C4-2B (cell line): ENCODE measurements at regions not wholly inside any gene's neighbourhood (a gene's known extent, or its start where the extent isn't known, plus 50 kb on each side); places are given as distances from the start of the nearest gene placed in this dataset.

ENCODE experiments used
- ZFX ChIP-seq: fragments of 450-650 bp; IDR thresholded peaks from 2 replicates; pipeline ENCODE4 v1.6.1; 2017
- TF ChIP-seq, protein P1 (sequence below): fragments of 450-650 bp; conservative IDR thresholded peaks from 2 replicates; pipeline ENCODE4 v1.5.1; 2017; ENCODE audit warnings: mild to moderate bottlenecking

DNA sequence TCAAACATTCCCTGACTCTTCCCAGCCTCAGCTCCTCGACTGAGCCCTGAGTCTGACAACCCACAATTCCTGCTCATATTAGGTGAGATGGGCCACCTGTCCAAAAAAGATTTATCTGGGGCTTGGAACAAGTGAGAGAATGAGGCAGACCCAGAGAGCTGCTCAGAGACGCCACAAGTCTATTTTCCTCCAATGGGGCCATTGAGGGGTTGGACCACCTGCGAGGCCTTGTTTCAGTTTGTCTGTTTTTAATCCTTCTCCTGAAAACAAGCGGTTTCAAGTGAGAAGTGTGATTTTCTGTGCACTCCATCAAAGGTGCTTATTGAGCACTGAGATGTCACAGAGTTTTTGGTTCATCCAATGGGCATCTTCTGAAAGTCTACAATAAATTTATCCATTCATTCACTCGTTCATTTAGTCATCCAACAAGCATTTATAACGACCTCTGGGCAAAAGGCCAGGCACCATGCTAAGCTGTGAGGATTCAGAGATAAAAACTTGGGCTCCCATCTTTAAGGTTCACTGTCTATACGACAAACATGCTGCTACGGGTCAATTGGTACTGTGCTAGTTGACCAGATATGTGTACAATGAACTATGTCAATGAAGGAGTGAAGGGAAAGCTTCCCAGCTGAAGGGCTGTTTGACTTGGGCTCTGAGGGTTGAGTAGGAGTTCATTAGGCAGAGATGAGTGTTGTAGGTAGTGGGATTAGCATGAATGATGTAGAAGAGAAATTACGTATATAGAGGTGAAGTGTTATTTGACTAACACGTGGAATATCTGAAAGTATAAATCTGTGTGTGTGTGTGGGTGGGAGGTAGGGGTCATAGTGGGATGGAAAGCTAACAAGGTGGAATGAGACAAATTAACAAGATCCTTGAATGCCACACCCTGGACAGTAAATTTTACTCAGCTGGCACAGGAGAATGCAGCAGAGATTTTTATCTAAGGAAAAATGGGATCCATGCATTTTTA, 168.9 kb downstream of the MIAT start:
- TF ChIP-seq, protein P1, sequence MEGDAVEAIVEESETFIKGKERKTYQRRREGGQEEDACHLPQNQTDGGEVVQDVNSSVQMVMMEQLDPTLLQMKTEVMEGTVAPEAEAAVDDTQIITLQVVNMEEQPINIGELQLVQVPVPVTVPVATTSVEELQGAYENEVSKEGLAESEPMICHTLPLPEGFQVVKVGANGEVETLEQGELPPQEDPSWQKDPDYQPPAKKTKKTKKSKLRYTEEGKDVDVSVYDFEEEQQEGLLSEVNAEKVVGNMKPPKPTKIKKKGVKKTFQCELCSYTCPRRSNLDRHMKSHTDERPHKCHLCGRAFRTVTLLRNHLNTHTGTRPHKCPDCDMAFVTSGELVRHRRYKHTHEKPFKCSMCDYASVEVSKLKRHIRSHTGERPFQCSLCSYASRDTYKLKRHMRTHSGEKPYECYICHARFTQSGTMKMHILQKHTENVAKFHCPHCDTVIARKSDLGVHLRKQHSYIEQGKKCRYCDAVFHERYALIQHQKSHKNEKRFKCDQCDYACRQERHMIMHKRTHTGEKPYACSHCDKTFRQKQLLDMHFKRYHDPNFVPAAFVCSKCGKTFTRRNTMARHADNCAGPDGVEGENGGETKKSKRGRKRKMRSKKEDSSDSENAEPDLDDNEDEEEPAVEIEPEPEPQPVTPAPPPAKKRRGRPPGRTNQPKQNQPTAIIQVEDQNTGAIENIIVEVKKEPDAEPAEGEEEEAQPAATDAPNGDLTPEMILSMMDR, result no peak
- no peak for TF ChIP-seq ZFX
